Lung (tissue), 11 donors: ENCODE measurements at regions not wholly inside any gene's neighbourhood (a gene's known extent, or its start where the extent isn't known, plus 50 kb on each side); places are given as distances from the start of the nearest gene placed in this dataset.
"Not testable (repeated sequence)": the region's sequence is repeated elsewhere in the genome, so short reads cannot be mapped to it uniquely, and the experiment has no call there.

Experiments
- ATAC-seq: fragments of 200-7000 bp; cut with Tn5 transposase; one replicate; pipeline ENCODE4 v1.9.1; 2020; ENCODE audit warnings: moderate number of reproducible peaks; ENCODE audit not compliant: insufficient read depth, low FRiP score
- DNase-seq, 3 donors: peaks; one replicate each; pipeline ENCODE4 v3.0.0-alpha.2; 2013 to 2017
- H3K27ac ChIP-seq, 2 donors: one replicate each; pipeline ENCODE4 v1.5.1; 2013; ENCODE audit warnings: mild to moderate bottlenecking in 2 of 2, moderate library complexity in 2 of 2, control low read depth in 1 of 2, inconsistent platforms in 1 of 2, low read depth in 1 of 2, low read length in 1 of 2
- H3K27me3 ChIP-seq, 3 donors: one replicate each; pipeline ENCODE4 v1.5.1; 2013; ENCODE audit warnings: low read length in 2 of 3; ENCODE audit not compliant: control insufficient read depth in 3 of 3, insufficient read depth in 3 of 3
- H3K36me3 ChIP-seq, 4 donors: one replicate each; pipeline ENCODE4 v1.5.1; 2013; ENCODE audit warnings: low read length in 4 of 4, mild to moderate bottlenecking in 1 of 4, moderate library complexity in 1 of 4; ENCODE audit not compliant: control insufficient read depth in 4 of 4, insufficient read depth in 4 of 4
- H3K4me1 ChIP-seq, 5 donors: one replicate each; pipeline ENCODE4 v1.5.1; 2013; ENCODE audit warnings: low read length in 5 of 5, mild to moderate bottlenecking in 2 of 5, moderate library complexity in 1 of 5; ENCODE audit not compliant: control insufficient read depth in 5 of 5, insufficient read depth in 5 of 5
- H3K4me3 ChIP-seq: one replicate; pipeline ENCODE4 v1.5.1; 2013; ENCODE audit warnings: mild to moderate bottlenecking, control low read depth, moderate library complexity
- H3K9ac ChIP-seq, 2 donors: one replicate each; pipeline ENCODE4 v1.5.1; 2013; ENCODE audit warnings: low read length in 2 of 2, control low read depth in 1 of 2; ENCODE audit not compliant: insufficient read depth in 1 of 2
- H3K9me3 ChIP-seq, 4 donors: one replicate each; pipeline ENCODE4 v1.5.1; 2013; ENCODE audit warnings: low read length in 3 of 4, mild to moderate bottlenecking in 1 of 4, moderate library complexity in 1 of 4; ENCODE audit not compliant: control insufficient read depth in 4 of 4, insufficient read depth in 3 of 4
- WGBS, 2 donors: extraction: QIAGEN DNeasy Blood & Tissue Kit; methylation state at CpG; one replicate each; pipeline ENCODE4 v1.1.7; 2013; 5-methylcytosine and 5-hydroxymethylcytosine counted together
- TF ChIP-seq, protein P1 (sequence below): IDR thresholded peaks from 2 replicates; pipeline ENCODE4 v1.5.1; 2012; ENCODE audit warnings: mild to moderate bottlenecking; ENCODE audit errors: control extremely low read depth, extremely low read depth
- donor health status: control.
- donor health status: control.
- donor health status: Bipolar disorder and iron deficiency.
- donor health status: healthy.
- donor health status: DM: yes; HTN: yes; CAD: no.

DNA sequence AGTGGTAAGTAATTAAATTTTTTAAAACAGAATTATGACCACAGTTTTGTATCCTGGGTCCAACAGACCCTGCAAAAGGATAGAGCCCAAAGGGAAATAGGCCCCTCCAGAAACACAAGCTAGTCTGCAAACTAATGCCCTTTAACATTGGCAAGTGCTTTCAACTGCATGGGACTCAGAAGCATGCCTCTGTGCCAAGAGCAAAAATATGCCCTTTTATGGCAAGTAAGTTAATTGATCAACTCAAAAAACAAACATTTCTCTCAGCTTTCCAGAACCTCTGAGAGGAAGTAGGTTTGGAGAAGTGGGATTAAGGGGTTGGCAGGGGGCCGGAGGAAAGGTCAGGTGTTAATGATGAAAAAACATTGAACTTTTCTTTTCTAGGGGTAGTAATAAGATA is 186.6 kb upstream of the PRSS1 start:
- Histone ChIP-seq H3K9ac (no peak overlapping the region), H3K9me3 (no peaks in the 10 kb centered on the region), H3K27me3 (no peaks in the 10 kb centered on the region), H3K4me1 (peaks cover 0 to 2% (median 0%) of the 10 kb centered on the region in 5 donors), H3K27ac (no peak overlapping the region), H3K36me3 (no peaks in the 10 kb centered on the region), H3K4me3 (no peak overlapping the region)
- 12 to 34% methylated on average over 1 of the region's 1 CpG for WGBS, 2 donors
- ATAC-seq (no peak), DNase-seq (no peak)
- TF ChIP-seq, protein P1, sequence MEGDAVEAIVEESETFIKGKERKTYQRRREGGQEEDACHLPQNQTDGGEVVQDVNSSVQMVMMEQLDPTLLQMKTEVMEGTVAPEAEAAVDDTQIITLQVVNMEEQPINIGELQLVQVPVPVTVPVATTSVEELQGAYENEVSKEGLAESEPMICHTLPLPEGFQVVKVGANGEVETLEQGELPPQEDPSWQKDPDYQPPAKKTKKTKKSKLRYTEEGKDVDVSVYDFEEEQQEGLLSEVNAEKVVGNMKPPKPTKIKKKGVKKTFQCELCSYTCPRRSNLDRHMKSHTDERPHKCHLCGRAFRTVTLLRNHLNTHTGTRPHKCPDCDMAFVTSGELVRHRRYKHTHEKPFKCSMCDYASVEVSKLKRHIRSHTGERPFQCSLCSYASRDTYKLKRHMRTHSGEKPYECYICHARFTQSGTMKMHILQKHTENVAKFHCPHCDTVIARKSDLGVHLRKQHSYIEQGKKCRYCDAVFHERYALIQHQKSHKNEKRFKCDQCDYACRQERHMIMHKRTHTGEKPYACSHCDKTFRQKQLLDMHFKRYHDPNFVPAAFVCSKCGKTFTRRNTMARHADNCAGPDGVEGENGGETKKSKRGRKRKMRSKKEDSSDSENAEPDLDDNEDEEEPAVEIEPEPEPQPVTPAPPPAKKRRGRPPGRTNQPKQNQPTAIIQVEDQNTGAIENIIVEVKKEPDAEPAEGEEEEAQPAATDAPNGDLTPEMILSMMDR, result no peak

DNA sequence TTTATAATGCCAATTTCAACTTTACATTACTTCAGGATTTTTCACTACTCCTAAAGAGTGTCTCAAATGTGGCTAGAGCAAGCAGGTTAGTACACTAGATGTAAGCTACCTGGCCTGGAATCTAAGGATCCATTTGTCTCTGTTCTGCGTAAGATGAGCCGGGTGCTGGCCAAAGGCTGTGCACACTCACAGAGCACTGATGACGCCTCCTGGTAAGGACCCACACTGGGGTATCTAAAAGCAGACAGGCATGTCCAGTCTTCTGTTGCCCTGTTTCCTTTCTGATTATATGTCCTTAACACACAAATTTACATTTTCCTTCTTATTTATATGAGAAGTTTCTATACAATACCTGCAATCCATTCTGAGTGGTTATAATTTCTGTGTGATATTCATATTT is 187.9 kb upstream of the PRSS1 start:
- not testable (repeated sequence) for H3K9me3 ChIP-seq, H3K27me3 ChIP-seq, DNase-seq, H3K4me3 ChIP-seq, H3K27ac ChIP-seq, H3K9ac ChIP-seq, H3K36me3 ChIP-seq, H3K4me1 ChIP-seq, ATAC-seq
- whole genome bisulfite sequencing, 2 donors, result 73 to 89% methylated on average over 3 of the region's 3 CpGs

DNA sequence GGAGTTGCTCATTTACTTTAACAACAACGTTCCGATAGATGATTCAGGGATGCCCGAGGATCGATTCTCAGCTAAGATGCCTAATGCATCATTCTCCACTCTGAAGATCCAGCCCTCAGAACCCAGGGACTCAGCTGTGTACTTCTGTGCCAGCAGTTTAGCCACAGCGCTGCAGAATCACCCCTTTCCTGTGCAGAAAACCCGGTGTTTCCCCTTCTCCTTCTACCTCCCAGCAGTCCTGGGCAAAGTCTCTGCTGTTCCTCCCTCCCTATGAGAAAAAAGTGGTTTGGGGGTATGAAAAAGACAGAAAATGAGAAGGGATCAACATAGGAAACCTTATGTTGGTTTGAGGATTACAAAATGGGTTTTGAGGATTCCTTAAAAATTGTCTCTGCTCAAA is 188.5 kb upstream of the PRSS1 start:
- H3K4me1 ChIP-seq, H3K9me3 ChIP-seq, H3K27ac ChIP-seq, H3K27me3 ChIP-seq, H3K36me3 ChIP-seq, ATAC-seq, DNase-seq, H3K4me3 ChIP-seq, H3K9ac ChIP-seq: not testable (repeated sequence)
- WGBS, 2 donors, result 37 to 59% methylated on average over 4 of the region's 6 CpGs

DNA sequence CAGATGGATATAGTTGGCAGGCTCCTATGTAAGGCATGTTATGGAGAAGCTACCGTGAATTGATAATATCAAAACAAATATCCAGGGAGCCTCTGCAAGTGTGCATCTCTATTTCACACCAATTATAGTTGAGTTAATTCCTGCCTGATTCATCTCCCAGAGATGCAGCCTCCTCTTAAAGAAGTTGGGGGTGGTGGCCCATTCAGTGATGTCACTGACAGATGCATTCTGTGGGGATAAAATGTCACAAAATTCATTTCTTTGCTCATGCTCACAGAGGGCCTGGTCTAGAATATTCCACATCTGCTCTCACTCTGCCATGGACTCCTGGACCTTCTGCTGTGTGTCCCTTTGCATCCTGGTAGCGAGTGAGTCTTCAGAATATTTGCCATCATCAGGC is 189.1 kb upstream of the PRSS1 start:
- Histone ChIP-seq H3K4me1 (no peaks in the 10 kb centered on the region), H3K9me3 (no peaks in the 10 kb centered on the region), H3K27me3 (peaks cover 0 to 6% (median 0%) of the 10 kb centered on the region in 3 donors), H3K27ac (no peak overlapping the region), H3K9ac (no peak overlapping the region), H3K4me3 (no peak overlapping the region), H3K36me3 (no peaks in the 10 kb centered on the region)
- TF ChIP-seq, protein P1, result no peak
- DNase-seq (no peak), ATAC-seq (no peak)
- WGBS, 2 donors, result 66 to 86% methylated on average over 2 of the region's 2 CpGs
